NCI-H82 (cell line): ENCODE measurements at regions not wholly inside any gene's neighbourhood (a gene's known extent, or its start where the extent isn't known, plus 50 kb on each side); places are given as distances from the start of the nearest gene placed in this dataset.

Experiments used
- DNase-seq: peaks from one replicate; lab custom pipeline; 2025; lab: John Stamatoyannopoulos, UW

GRCh38 chr5:6195711-6196358 is 182.5 kb downstream of the MED10 start:
- DNase-seq, result no peak

GRCh38 chr5:6194906-6195612 is 183.3 kb downstream of the MED10 start:
- no peak for DNase-seq

- no peak for DNase-seq
Observed at GRCh38 chr5:6194261-6194875, 184.0 kb downstream of the MED10 start.

DNA sequence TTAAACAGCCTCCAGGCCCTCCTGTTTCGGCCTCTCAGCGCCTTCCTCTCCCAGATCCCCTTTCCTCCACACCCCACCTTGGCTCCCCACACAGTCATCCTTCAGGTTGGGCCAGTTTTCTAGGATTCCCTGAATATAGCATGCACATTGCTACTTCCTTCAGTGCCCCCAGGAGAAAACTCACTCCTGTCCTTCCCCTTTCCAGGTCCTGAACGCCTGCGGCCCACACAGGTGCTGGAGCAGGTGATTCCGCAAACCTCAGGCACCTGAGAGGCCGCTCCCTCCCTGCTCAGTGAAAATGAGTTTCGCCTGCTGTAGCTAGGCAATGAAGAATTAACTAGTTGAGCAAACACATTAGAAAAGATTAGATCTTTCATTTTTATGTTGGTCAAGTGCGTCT is 185.0 kb downstream of the MED10 start:
- DNase-seq, result no peak

DNA sequence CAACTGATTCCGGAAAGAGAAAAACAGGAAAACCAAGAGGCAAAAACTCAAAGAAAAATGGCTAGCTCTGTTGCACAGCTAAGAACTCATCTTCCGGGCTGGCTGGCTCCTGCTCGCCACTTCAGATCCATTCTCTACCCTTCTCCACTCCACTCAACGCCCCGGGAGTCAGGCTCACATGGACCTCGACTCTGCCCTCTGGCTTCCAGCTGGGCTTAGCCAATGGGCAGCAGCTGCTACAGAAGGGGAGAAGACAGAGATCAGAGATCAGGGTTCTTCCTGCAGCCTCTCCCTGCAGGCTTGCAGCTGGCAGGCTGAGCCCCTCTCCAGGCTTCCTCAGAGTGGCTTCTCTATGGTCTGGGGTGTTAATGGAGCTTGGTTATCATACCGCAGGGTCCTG is 187.5 kb downstream of the MED10 start:
- DNase-seq, result no peak

GRCh38 chr5:6188976-6189375 is 189.4 kb downstream of the MED10 start:
- DNase-seq, result no peak

DNA sequence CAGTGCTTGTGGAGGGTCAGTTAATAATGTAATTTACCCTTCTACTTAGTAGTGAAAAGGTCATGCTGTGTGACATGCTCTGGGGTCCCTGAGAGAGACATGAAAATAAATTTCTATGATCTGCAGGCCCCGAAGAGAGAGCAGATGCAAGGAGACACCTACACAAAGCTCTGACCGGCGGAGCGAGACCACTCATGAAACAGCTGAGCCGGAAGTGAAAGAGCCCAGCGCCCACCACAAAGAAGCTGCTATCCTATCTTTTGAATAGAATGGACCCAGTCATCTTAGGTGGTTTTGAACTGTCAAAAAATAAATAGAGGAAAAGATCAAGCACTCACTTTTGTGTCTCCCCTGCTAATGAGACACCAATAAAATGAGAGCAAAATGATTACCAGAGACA is 190.0 kb downstream of the MED10 start:
- DNase-seq, result no peak

DNA sequence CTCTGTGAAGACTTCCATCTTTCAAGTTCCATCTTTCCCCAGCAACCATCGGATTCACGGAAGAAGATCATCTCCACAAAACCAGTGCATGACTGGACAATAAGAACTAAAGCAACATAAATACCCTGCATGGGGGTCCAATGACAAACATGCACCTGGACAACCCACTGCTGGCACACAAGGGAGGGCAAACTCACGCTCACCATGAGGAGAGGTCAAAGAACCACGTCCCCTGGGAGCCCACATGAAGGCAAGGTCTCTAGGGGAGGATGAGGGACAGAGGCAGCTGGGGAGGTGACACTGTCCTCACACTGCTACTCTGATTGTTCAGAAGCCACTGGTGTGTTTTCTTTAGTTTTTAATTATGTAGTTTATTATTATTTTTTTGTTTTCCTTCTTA is 190.8 kb downstream of the MED10 start:
- no peak for DNase-seq

GRCh38 chr5:6185574-6185973 is 192.8 kb downstream of the MED10 start:
- no peak for DNase-seq

GRCh38 chr5:6184481-6184880 is 193.9 kb downstream of the MED10 start:
- no peak for DNase-seq

GRCh38 chr5:6183391-6184390 is 194.7 kb downstream of the MED10 start:
- DNase-seq, result no peak

GRCh38 chr5:6182271-6182815 is 196.0 kb downstream of the MED10 start:
- DNase-seq, result no peak

GRCh38 chr5:6181871-6182270 is 196.5 kb downstream of the MED10 start:
- DNase-seq, result no peak

- DNase-seq, result no peak
Observed at GRCh38 chr5:6181147-6181729, 197.1 kb downstream of the MED10 start.

GRCh38 chr5:6180231-6180872 is 198.0 kb downstream of the MED10 start:
- no peak for DNase-seq

DNA sequence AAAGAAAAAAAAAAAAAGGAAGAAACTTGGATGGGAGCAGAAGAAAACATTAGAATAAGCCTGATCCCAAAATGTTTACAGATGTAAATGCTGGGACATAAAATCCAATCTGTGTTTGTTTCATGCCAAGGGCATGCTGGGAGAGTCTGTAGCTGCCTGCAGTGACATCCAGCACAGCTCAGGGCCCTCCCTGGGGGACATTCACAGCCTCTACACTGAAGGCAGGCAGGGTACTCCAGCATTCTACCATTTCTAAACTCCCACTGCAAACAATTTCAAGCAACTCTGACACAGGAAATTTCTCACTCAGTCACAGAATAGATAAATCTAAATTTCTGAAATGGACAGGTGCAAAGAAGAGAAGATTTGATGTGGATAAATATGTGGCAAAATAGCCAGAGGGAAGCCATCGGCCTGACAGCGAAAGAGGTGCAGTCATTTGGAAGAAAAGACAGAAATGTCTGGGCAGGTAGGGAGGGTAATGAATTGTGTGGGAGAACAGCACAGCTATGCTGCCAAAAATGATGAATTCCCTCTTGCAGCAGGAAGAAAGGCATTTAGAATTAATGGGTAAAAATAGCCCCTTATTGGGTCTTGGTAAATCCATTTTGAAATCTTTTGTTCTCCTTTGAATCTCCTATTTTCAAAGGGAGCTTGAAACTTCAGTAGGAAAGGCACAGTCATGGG is 199.4 kb downstream of the MED10 start:
- DNase-seq, result no peak

- no peak for DNase-seq
Observed at GRCh38 chr5:6177926-6178325, 200.4 kb downstream of the MED10 start.

- DNase-seq, result no peak
Observed at GRCh38 chr5:6176102-6176693, 202.1 kb downstream of the MED10 start.

- no peak for DNase-seq
Observed at GRCh38 chr5:6175172-6175854, 203.0 kb downstream of the MED10 start.
